DOHH2 (cell line): ENCODE measurements at regions not wholly inside any gene's neighbourhood (a gene's known extent, or its start where the extent isn't known, plus 50 kb on each side); places are given as distances from the start of the nearest gene placed in this dataset.

Experiments used
- H3F3A ChIP-seq: fragments of 200-600 bp; sonication (generic), shearing (Covaris generic); 2 replicates; pipeline ENCODE4 v1.6.0; 2016; ENCODE audit warnings: antibody characterized with exemption, mild to moderate bottlenecking; ENCODE audit not compliant: control insufficient read depth, insufficient read depth
- H3K27ac ChIP-seq: fragments of 200-600 bp; sonication (generic); 2 replicates; pipeline ENCODE4 v1.5.1; 2014; ENCODE audit warnings: low read depth, mild to moderate bottlenecking, low read length, moderate library complexity
- H3K27me3 ChIP-seq: fragments of 200-600 bp; sonication (generic); 2 replicates; pipeline ENCODE4 v1.6.1; 2014; ENCODE audit warnings: mild to moderate bottlenecking, low read length, mixed read lengths; ENCODE audit not compliant: control insufficient read depth
- H3K36me3 ChIP-seq: fragments of 200-600 bp; sonication (generic); 2 replicates; pipeline ENCODE4 v1.6.1; 2014; ENCODE audit warnings: mild to moderate bottlenecking, low read length, moderate library complexity, mixed read lengths; ENCODE audit not compliant: control insufficient read depth
- H3K4me1 ChIP-seq: fragments of 200-600 bp; sonication (generic); 2 replicates; pipeline ENCODE4 v1.6.1; 2014; ENCODE audit warnings: mild to moderate bottlenecking, low read length, mixed read lengths; ENCODE audit not compliant: control insufficient read depth
- H3K4me2 ChIP-seq: fragments of 200-600 bp; sonication (generic); 2 replicates; pipeline ENCODE4 v1.6.0; 2014; ENCODE audit warnings: mild to moderate bottlenecking, low read length, moderate library complexity
- H3K4me3 ChIP-seq: fragments of 200-600 bp; sonication (generic); 2 replicates; pipeline ENCODE4 v1.5.1; 2014; ENCODE audit warnings: mild to moderate bottlenecking, low read length, mixed read lengths
- H3K79me2 ChIP-seq: fragments of 200-600 bp; sonication (generic); 2 replicates; pipeline ENCODE4 v1.6.1; 2014; ENCODE audit warnings: mild to moderate bottlenecking, low read length, mixed read lengths; ENCODE audit not compliant: control insufficient read depth
- H3K9me2 ChIP-seq: fragments of 200-600 bp; sonication (generic); replicated peaks from 2 replicates; pipeline ENCODE4 v1.6.1; 2014; ENCODE audit warnings: mild to moderate bottlenecking, low read length, mixed read lengths; ENCODE audit not compliant: control insufficient read depth
- H3K9me3 ChIP-seq: fragments of 200-600 bp; sonication (generic); 2 replicates; pipeline ENCODE4 v1.6.1; 2014; ENCODE audit warnings: antibody characterized with exemption, low read length, mixed read lengths; ENCODE audit not compliant: control insufficient read depth, insufficient read depth
- H4K20me1 ChIP-seq: fragments of 200-600 bp; sonication (generic); 2 replicates; pipeline ENCODE4 v1.6.0; 2014; ENCODE audit warnings: low read depth, mild to moderate bottlenecking, antibody characterized with exemption, low read length, moderate library complexity; ENCODE audit not compliant: control insufficient read depth, insufficient read depth
- CTCF ChIP-seq: fragments of 200-600 bp; sonication (generic); IDR thresholded peaks from one replicate; pipeline ENCODE4 v1.5.1; 2014; ENCODE audit warnings: antibody characterized with exemption, mild to moderate bottlenecking, low read depth, low read length; ENCODE audit not compliant: poor library complexity, severe bottlenecking
- EZH2phosphoT487 ChIP-seq: fragments of 200-600 bp; sonication (generic); IDR thresholded peaks from 2 replicates; pipeline ENCODE4 v1.6.1; 2017; ENCODE audit warnings: borderline replicate concordance, mild to moderate bottlenecking, antibody characterized with exemption, low read length, moderate library complexity, mixed read lengths

- H3K9me2 ChIP-seq: no peaks in the 10 kb centered on the region
- no peaks in the 10 kb centered on the region for H3F3A ChIP-seq
- no peaks in the 10 kb centered on the region for H4K20me1 ChIP-seq
- H3K9me3 ChIP-seq: no peaks in the 10 kb centered on the region
- H3K36me3 ChIP-seq: no peaks in the 10 kb centered on the region
- TF ChIP-seq CTCF (no peak), EZH2phosphoT487 (no peak)
- H3K4me2 ChIP-seq: no peak overlapping the region
- H3K27me3 ChIP-seq: no peaks in the 10 kb centered on the region
- no peak overlapping the region for H3K4me3 ChIP-seq
- H3K79me2 ChIP-seq: no peaks in the 10 kb centered on the region
- no peaks in the 10 kb centered on the region for H3K4me1 ChIP-seq
- H3K27ac ChIP-seq: no peak overlapping the region
Observed at GRCh38 chr12:83210933-83211332, 524.2 kb downstream of the TMTC2 start.

DNA sequence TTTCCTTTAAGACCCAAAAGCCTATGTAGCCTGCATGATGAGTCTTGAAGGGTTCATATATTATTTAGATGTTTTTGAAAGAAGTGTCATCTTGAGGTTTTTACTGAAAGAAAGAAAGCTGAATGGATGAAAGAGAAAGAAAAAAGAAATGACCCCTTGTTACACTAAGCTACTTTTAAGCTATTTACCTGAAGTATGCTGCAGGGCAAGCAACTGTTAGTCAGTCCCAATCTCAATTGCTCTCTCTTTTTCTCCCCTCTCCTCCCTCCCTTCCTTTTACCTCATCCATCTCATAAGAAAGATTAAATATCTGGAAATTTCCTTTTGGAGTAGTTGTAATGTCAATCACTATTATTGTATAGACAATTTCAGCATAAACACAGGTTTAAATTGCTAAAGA lies 512.4 kb downstream of the TMTC2 start:
- Histone ChIP-seq H3K27me3 (no peaks in the 10 kb centered on the region), H3K27ac (no peak overlapping the region), H3F3A (no peaks in the 10 kb centered on the region), H3K9me3 (no peaks in the 10 kb centered on the region), H3K4me2 (no peak overlapping the region), H3K9me2 (no peaks in the 10 kb centered on the region), H4K20me1 (no peaks in the 10 kb centered on the region), H3K79me2 (no peaks in the 10 kb centered on the region), H3K4me3 (no peak overlapping the region), H3K36me3 (no peaks in the 10 kb centered on the region), H3K4me1 (no peaks in the 10 kb centered on the region)
- no peak for TF ChIP-seq EZH2phosphoT487
- no peak for TF ChIP-seq CTCF

GRCh38 chr12:83198291-83199015 lies 511.7 kb downstream of the TMTC2 start:
- Histone ChIP-seq H3K27ac (no peak overlapping the region), H3F3A (no peaks in the 10 kb centered on the region), H3K36me3 (no peaks in the 10 kb centered on the region), H3K79me2 (no peaks in the 10 kb centered on the region), H3K9me3 (no peaks in the 10 kb centered on the region), H4K20me1 (no peaks in the 10 kb centered on the region), H3K4me3 (no peak overlapping the region), H3K4me2 (no peak overlapping the region), H3K4me1 (no peaks in the 10 kb centered on the region), H3K9me2 (no peaks in the 10 kb centered on the region), H3K27me3 (no peaks in the 10 kb centered on the region)
- TF ChIP-seq CTCF: no peak
- TF ChIP-seq EZH2phosphoT487: no peak
